ENCODE measurements at regions not wholly inside any gene's neighbourhood (a gene's known extent, or its start where the extent isn't known, plus 50 kb on each side); places are given as distances from the start of the nearest gene placed in this dataset.

- TF ChIP-seq GATA2 (IDR thresholded peaks at IDR 0.05; ENCODE audit: low read depth, low read length) (no peak), GATA3 (IDR thresholded peaks at IDR 0.05; ENCODE audit: low read depth, low read length) (no peak)
Measured at GRCh38 chr6:88499436-88499835, 333.3 kb upstream of the CNR1 start.
